Stomach (tissue), 8 donors: ENCODE measurements at regions not wholly inside any gene's neighbourhood (a gene's known extent, or its start where the extent isn't known, plus 50 kb on each side); places are given as distances from the start of the nearest gene placed in this dataset.

Experiments
- DNase-seq, 2 donors: peaks; one replicate each; pipeline versions ENCODE4 v3.0.0 to v3.0.0-alpha.2; 2013 to 2019
- H3K27ac ChIP-seq, 5 donors: fragments of 200-600 bp in 4 of 5; sonication (generic) in 4 of 5; one replicate each; pipeline ENCODE4 v1.5.1; 2013 to 2019; ENCODE audit warnings: mild to moderate bottlenecking in 1 of 5, moderate library complexity in 1 of 5
- H3K27me3 ChIP-seq, 3 donors: fragments of 200-600 bp; sonication (generic); one replicate each; pipeline ENCODE4 v1.5.1; 2017 to 2019; ENCODE audit warnings: mixed run types in 1 of 3
- H3K36me3 ChIP-seq, 4 donors: fragments of 200-600 bp; sonication (generic); 1 replicate in 3 of 4; 2 replicates in 1 of 4; pipeline ENCODE4 v1.5.1; 2016 to 2019
- H3K4me1 ChIP-seq, 4 donors: fragments of 200-600 bp; sonication (generic); one replicate each; pipeline ENCODE4 v1.5.1; 2016 to 2019
- H3K4me3 ChIP-seq, 4 donors: fragments of 200-600 bp; sonication (generic) in 3 of 4; one replicate each; pipeline ENCODE4 v1.5.1; 2016 to 2019; ENCODE audit warnings: mild to moderate bottlenecking in 1 of 4
- H3K9me3 ChIP-seq, 4 donors: fragments of 200-600 bp; sonication (generic); one replicate each; pipeline ENCODE4 v1.5.1; 2016 to 2019
- EP300 ChIP-seq: sonication (generic); formaldehyde crosslinking; IDR thresholded peaks from one replicate; pipeline ENCODE4 v1.6.1; 2017; ENCODE audit warnings: antibody characterized with exemption
- POLR2A ChIP-seq, 4 donors: fragments of 450-650 bp; IDR thresholded peaks; one replicate each; pipeline ENCODE4 v1.6.1; 2016; ENCODE audit warnings: antibody characterized with exemption in 4 of 4, control low read depth in 2 of 4, mild to moderate bottlenecking in 1 of 4, moderate library complexity in 1 of 4
- POLR2AphosphoS5 ChIP-seq, 3 donors: sonication (generic); formaldehyde crosslinking; IDR thresholded peaks; one replicate each; pipeline ENCODE4 v1.6.1; 2016; ENCODE audit warnings: antibody characterized with exemption in 3 of 3
- WGBS, 5 donors: extraction: QIAGEN DNeasy Blood & Tissue Kit in 3 of 5; methylation state at CpG; one replicate each; pipeline versions ENCODE4 v1.1.5 to v1.1.7; 2013 to 2018; 5-methylcytosine and 5-hydroxymethylcytosine counted together
- intact Hi-C: fragments of 100-400 bp; cut with DNase I; formaldehyde crosslinking; loops from one replicate; pipeline ENCODE4 v1.15.1; 2023; ENCODE audit warnings: low total_unique reads
- TF ChIP-seq, protein P1 (sequence below), 7 experiments: fragments of 450-650 bp in 4 of 7; fragments of 200-600 bp in 3 of 7; sonication (generic) in 3 of 7; IDR thresholded peaks; one replicate each; pipeline ENCODE4 v1.5.1; 2016 to 2019; ENCODE audit warnings: antibody characterized with exemption in 7 of 7, control low read depth in 2 of 7, mild to moderate bottlenecking in 1 of 7
- donor health status: healthy with polysubstance abuse.
- donor health status: Bipolar disorder and iron deficiency.
- donor health status: healthy.

GRCh38 chr1:101081496-101082488, 56.2 kb upstream of the DPH5 start:
- intact Hi-C loops, result no loop called here
- peak in 1 of 2 donors; percentile 30 for DNase-seq
- no peaks in the 10 kb centered on the region for H3K9me3 ChIP-seq
- TF ChIP-seq, protein P1, sequence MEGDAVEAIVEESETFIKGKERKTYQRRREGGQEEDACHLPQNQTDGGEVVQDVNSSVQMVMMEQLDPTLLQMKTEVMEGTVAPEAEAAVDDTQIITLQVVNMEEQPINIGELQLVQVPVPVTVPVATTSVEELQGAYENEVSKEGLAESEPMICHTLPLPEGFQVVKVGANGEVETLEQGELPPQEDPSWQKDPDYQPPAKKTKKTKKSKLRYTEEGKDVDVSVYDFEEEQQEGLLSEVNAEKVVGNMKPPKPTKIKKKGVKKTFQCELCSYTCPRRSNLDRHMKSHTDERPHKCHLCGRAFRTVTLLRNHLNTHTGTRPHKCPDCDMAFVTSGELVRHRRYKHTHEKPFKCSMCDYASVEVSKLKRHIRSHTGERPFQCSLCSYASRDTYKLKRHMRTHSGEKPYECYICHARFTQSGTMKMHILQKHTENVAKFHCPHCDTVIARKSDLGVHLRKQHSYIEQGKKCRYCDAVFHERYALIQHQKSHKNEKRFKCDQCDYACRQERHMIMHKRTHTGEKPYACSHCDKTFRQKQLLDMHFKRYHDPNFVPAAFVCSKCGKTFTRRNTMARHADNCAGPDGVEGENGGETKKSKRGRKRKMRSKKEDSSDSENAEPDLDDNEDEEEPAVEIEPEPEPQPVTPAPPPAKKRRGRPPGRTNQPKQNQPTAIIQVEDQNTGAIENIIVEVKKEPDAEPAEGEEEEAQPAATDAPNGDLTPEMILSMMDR (IDR thresholded peaks at IDR 0.05), result no peak
- TF ChIP-seq EP300 (no peak), POLR2A (IDR thresholded peaks at IDR 0.05) (no peak), POLR2AphosphoS5 (IDR thresholded peaks at IDR 0.05) (no peak)
- H3K36me3 ChIP-seq, result no peaks in the 10 kb centered on the region
- H3K4me1 ChIP-seq, result peaks cover 0 to 16% (median 5%) of the 10 kb centered on the region in 4 donors
- WGBS, 5 donors, result 72 to 77% (median 76%) methylated on average over 8 of the region's 8 CpGs
- H3K27me3 ChIP-seq, result no peaks in the 10 kb centered on the region
- no peak overlapping the region for H3K4me3 ChIP-seq
- no peak overlapping the region for H3K27ac ChIP-seq

GRCh38 chr1:101080859-101081258, 55.3 kb upstream of the DPH5 start:
- WGBS, 5 donors, result 81 to 90% (median 85%) methylated on average over 3 of the region's 3 CpGs
- TF ChIP-seq EP300 (no peak), POLR2A (IDR thresholded peaks at IDR 0.05) (no peak), POLR2AphosphoS5 (IDR thresholded peaks at IDR 0.05) (no peak)
- TF ChIP-seq, protein P1 (IDR thresholded peaks at IDR 0.05), result no peak
- H3K4me1 ChIP-seq, result peaks cover 0 to 16% (median 5%) of the 10 kb centered on the region in 4 donors

GRCh38 chr1:101079341-101079740, 53.8 kb upstream of the DPH5 start:
- Histone ChIP-seq H3K36me3 (peaks cover 0 to 12% (median 0%) of the 10 kb centered on the region in 4 donors), H3K4me1 (peaks cover 0 to 16% (median 5%) of the 10 kb centered on the region in 4 donors), H3K27me3 (no peaks in the 10 kb centered on the region), H3K9me3 (no peaks in the 10 kb centered on the region), H3K4me3 (no peak overlapping the region), H3K27ac (no peak overlapping the region)
- intact Hi-C loops, result no loop called here
- no peak for DNase-seq
- no peak for TF ChIP-seq EP300
- WGBS, 5 donors, result 69 to 93% (median 84%) methylated on average over 4 of the region's 4 CpGs

More at GRCh38 chr1:101080859-101081258, 55.3 kb upstream of the DPH5 start:
- Histone ChIP-seq H3K4me3 (no peak overlapping the region), H3K27ac (no peak overlapping the region), H3K27me3 (no peaks in the 10 kb centered on the region), H3K36me3 (peaks cover 0 to 4% (median 0%) of the 10 kb centered on the region in 4 donors), H3K9me3 (no peaks in the 10 kb centered on the region)
- intact Hi-C loops, result no loop called here
- no peak for DNase-seq

DNA sequence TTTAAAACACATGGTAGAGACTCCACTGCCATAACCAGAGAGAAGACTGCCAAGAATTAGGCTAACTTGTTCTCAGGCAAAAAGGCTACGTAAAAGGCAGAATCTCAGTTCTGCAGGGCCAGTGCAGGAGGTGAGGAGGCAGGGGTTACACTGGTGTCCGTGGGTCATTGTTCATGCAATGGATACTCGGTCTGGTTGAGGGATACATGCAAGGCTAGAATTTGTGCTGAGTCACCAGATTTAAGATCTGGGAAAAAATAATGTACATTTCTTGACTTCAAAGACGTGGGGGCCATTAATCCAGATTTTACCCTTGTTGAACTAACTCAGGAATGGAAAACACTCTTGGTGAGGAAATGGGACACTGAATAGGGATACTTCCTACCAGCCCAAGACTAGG, 52.3 kb upstream of the DPH5 start:
- Histone ChIP-seq H3K27ac (no peak overlapping the region), H3K9me3 (no peaks in the 10 kb centered on the region), H3K4me3 (no peak overlapping the region), H3K36me3 (peaks cover 0 to 12% (median 0%) of the 10 kb centered on the region in 4 donors), H3K4me1 (peaks cover 0 to 16% (median 4%) of the 10 kb centered on the region in 4 donors), H3K27me3 (no peaks in the 10 kb centered on the region)
- no peak for DNase-seq
- WGBS, 5 donors, result 95 to 97% (median 96%) methylated on average over 4 of the region's 4 CpGs
- intact Hi-C loops, result no loop called here
- TF ChIP-seq EP300, result no peak
- TF ChIP-seq, protein P1 (IDR thresholded peaks at IDR 0.05), result no peak
- TF ChIP-seq POLR2A (IDR thresholded peaks at IDR 0.05), result no peak
- no peak for TF ChIP-seq POLR2AphosphoS5 (IDR thresholded peaks at IDR 0.05)
